GM12892 (cell line): ENCODE measurements at regions not wholly inside any gene's neighbourhood (a gene's known extent, or its start where the extent isn't known, plus 50 kb on each side); places are given as distances from the start of the nearest gene placed in this dataset.

Experiments used
- POLR2A ChIP-seq: IDR thresholded peaks from 2 replicates; pipeline ENCODE4 v1.6.1; 2011; ENCODE audit warnings: low read depth, low read length, control low read depth
- POLR2AphosphoS5 ChIP-seq: IDR thresholded peaks from 2 replicates; pipeline ENCODE4 v1.6.1; 2011; ENCODE audit warnings: low read depth, low read length, control low read depth
- TAF1 ChIP-seq: IDR thresholded peaks from 2 replicates; pipeline ENCODE4 v1.6.1; 2011; ENCODE audit warnings: low read depth, mild to moderate bottlenecking, control low read depth, low read length, borderline replicate concordance

DNA sequence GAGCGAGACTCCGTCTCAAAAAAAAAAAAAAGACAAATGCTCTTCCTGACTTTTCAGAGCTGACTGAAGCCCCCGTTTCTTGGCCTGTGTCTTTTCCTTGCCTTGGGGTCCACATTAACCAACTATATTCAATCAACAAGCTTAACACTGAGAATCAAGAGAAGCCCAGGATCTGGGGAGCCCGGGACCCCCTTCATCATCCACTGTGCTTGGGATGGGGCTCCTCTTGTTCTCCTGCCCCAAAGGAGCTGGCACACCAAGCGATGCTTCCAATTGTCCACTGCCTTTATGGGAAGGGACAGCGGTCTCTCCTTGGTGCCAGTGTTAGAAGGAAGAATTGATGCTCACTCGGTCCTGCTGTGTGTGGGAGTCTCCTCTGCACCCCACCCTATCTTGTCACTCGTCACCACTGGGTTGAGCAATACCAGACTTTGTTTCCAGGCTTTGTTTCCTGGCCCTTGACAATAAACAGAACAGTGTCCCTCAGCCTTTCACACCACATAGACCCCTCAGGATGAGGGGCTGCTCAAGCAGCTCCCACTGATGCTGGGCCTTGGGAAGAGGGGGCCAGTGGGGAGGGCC lies 146.7 kb downstream of the KCNJ12 start:
- TF ChIP-seq POLR2A (no peak), POLR2AphosphoS5 (no peak), TAF1 (no peak)
